HG03139 (cell line): ENCODE measurements at regions not wholly inside any gene's neighbourhood (a gene's known extent, or its start where the extent isn't known, plus 50 kb on each side); places are given as distances from the start of the nearest gene placed in this dataset.

Experiments used
- ATAC-seq: cut with Tn5 transposase; IDR thresholded peaks from one replicate; pipeline ENCODE4 v1.9.1; 2021; ENCODE audit not compliant: unreplicated experiment

- ATAC-seq: no peak
These were observed 614.7 kb downstream of the LTN1 start for GRCh38 chr21:28378026-28378425.

DNA sequence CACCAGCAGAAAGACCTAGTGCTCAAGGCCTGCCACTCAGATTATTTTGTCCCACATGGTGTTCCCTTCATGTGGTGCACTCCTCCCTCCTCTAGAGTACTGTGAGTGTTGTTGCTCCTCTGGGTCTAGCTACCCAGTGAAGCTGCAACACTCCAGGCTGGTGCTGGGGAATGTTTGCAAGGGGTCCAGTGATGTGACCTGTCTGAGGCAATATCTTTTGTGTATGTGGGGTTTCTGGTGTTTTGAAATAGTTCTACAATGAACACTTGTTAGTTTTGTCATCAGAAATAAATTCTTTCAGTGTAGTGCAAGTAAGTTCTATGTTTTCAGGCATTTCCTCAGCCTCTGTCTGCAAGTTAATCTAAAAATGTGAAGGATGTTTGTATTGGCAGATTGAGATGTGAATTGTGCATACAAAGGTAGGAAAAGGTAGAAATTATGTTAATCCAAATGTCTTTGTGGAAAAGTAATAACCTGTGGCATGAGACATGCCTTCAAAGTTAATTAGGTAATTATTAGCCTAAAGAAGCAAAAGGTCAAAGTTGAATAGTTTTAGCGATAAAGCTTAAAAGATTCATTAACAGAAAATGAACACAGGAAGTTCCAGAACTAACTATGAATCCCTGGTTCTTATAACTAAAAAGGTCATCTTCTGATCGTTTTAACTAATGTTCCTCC lies 616.8 kb downstream of the LTN1 start:
- ATAC-seq: no peak

DNA sequence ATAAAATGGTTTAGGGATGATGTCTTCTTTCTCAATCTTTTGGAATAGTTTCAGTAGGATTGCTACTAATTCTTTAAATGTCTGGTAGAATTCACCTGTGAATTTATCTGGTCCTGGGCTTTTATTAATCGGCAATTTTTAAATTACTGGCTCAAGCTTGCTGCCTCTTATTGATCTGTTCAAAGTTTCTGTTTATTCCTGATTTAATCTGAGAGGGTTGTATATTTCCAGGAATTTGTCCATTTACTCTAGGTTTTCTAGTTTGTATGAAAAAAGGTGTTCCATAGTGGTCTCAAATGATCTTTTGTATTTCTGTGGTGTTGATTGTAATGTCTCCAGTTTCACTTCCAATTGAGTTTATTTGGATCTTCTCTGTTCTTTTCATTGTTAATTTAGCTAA lies 617.8 kb downstream of the LTN1 start:
- ATAC-seq: no peak

DNA sequence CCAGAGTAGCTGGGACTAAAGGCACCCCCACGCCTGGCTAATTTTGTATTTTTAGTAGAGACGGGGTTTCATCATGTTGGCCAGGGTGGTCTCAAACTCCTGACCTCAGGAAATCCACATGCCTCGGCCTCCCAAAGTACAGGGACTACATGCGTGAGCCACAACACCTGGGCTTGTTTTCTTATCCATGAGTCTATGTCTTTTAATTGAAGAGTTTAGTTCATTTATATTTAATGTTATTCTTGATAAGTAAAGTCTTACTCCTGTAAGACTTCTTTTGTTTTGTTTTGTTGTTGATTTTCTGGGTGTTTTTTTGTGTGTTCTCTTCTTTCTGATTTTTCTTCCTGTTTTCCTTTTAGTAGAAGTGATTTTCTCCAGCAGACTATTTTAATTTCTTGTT lies 621.0 kb downstream of the LTN1 start:
- no peak for ATAC-seq

GRCh38 chr21:28359300-28359699 lies 633.4 kb downstream of the LTN1 start:
- ATAC-seq: no peak

DNA sequence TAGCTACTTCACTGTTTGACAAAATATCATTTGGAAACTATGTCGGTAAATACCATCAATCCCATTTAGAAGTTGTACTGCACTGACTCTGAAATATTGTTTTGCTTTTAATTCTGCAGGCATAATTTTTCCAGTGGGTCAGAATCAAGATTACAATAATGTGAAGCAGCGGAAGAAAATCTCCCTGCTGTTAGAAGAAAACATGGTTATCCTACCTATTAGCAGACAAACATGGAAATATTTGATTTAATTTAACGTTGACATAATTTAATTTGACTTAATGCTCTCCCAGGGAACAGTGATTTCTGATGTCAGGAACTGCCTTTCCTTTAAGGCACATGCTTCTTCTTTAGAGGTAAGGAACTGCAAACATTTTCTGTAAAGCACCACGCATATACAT lies 634.0 kb downstream of the LTN1 start:
- no peak for ATAC-seq

DNA sequence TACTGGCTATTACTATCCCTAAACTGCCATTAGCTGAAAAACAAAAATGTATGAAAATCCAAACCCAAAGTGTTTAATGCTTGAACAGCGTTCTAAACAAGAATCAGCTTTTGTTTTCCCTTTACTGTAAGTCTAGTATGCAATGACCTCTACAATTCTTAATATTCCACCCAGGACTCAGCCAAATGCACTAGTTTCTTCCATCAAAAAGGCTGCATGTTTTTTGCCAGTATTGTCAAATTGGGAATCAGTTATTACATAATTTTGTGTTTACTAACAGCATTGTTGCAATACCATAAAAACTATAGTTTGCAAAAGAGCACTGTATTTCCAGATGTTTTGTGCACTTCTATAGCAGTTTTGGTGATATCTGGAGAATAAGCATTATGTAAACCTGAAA lies 634.5 kb downstream of the LTN1 start:
- ATAC-seq: no peak

GRCh38 chr21:28357743-28358142 lies 634.9 kb downstream of the LTN1 start:
- ATAC-seq: no peak

GRCh38 chr21:28356422-28356821 lies 636.3 kb downstream of the LTN1 start:
- no peak for ATAC-seq

- ATAC-seq: no peak
These were observed 646.7 kb downstream of the LTN1 start for GRCh38 chr21:28345934-28346333.

DNA sequence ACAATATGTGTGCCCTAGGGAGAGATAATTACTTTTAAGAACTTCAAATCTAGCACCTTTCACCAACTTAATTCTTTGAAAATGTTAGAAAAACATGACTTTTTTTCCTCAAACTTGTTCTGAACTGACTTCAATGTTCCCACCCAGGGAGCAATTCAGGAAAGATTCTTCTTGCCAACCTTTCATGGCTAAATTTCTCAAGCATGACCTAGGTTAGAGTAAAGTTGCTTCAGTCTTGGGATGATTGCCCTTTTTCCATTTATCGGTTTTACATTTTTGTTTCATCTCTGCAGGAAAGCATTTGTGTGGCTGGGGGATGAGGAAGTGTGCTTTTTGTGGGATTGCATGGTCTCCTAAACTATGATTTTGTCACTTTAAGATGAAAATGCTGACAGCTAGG lies 647.7 kb downstream of the LTN1 start:
- ATAC-seq: no peak

DNA sequence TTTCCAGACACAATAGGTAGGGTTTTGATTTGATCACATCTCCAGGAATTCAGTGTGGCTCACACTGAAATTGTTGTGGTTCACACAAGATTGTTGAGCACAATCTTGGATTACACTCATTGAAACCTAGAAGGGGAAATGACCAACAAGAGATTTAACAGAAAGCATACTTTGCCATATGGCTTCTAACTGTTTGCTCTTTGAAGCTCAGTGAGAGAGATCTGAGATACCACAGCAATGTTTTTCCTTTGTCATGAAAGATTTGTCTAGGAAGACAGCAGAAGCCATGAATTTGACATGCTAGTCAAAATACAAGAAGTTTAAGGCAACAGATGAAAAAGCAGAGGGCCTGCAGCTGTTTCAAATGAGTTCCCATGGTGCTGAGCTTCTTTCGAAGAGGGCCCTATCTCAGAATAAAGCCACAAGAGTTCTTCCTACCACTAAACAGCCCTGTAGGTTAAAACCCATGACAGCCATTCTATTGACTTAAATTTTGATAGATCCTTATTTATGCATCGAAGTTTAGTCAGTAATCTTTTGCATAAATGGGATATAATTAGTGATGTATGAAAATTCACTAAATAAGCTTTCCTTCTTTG lies 650.4 kb downstream of the LTN1 start:
- ATAC-seq: no peak

GRCh38 chr21:28339403-28339802 lies 653.3 kb downstream of the LTN1 start:
- no peak for ATAC-seq

DNA sequence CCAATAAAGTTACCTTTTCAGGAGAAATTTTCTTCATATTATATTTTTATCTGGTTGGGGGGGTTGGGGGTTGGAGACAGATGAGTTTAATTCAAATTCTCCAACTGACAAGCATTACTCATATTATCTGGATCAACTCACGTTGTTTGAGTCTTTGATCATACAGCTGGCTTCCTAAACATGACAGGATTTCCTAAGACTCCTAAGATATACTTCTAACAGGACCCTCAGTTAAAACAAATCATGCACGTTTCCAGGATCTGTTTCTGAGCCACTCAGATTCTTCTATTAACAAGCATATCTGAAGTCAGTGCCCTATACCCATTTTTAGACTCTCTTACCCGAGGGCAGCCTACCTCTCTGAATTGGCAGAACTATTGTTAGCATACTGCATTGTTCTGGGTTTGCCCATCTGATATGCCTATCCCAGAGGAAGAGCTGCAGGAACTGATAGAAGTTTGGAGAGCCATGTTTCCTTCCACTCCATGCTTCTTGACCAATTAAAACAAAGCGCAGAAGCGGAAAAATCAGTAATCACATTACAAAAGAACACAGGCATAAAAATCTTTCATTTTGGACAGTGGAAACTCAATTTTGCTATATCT lies 653.9 kb downstream of the LTN1 start:
- ATAC-seq: no peak

DNA sequence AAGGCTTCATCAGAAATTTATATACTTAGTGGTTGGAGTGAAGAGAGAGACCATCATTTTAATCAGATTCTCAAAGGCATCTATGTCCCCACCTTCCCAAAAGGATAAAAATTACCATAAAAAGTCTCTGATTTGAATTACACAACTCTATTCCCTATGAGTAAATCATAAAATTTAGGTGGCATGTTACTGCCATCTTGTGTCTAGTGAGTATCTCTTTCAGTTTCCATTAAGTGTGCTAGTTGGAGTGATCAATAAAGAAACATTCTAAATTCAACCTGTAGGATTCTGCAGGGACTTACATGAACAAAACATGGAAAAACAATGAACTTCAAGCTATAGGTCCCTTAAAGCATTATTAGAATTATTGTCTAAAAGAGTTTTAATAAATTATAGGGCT lies 655.4 kb downstream of the LTN1 start:
- no peak for ATAC-seq

GRCh38 chr21:28336314-28336713 lies 656.4 kb downstream of the LTN1 start:
- no peak for ATAC-seq

DNA sequence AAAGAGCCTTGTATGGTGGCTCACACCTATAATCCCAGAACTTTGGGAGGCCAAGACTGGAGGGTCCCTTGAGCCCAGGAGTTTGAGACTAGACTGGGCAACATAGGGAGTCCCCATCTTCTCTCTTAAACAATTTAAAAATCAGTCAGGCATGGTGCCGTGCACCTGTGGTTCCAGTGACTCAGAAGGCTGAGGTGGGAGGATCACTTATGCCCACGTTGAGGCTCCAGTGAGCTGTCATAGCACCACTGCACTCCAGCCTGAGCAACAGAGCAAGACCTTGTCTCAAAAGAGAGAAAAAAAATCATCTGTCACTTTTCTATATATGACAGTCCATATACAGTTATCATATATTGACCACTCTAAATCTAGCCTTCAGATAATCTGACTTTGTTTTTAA lies 658.3 kb downstream of the LTN1 start:
- no peak for ATAC-seq

DNA sequence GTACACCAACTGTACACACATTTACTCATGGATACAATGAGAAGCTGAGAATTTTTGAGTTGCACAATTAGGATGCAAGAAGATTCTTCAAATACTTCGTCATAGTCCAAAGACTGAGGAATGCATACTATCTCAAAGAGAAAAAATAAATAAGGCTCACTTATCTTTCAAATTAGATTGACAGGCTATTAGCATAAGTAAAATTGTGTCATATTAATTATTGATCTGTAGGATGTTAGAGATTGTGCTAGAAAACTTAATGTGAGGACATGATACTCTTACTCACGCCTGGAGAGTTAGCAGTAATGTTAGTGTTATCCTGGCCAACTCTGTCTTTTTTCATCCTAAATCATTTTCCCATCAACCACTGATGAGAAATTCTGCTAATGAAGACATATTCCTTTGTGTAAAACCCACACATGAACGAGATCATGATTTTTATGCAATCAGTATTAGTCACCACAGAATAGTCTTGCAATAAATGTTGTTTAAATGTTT lies 659.0 kb downstream of the LTN1 start:
- no peak for ATAC-seq

DNA sequence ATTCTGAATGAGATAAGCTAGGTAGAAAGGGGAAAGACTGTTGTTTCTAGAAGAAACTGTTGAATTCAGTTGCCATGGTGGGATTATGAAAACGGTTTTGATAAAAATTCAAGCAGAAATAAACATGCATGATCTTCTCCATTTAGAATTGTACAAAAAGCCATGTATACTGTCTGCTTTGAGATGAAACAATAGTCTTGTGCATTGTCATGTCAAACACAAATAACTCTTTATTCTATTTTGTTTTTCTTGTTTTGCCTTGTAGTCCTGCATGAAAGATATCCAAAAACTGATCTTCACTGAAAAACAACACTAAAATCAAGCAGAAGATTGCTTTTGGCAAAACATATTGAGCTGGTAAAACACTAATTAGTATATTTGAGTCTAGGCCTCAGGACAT lies 659.9 kb downstream of the LTN1 start:
- no peak for ATAC-seq

DNA sequence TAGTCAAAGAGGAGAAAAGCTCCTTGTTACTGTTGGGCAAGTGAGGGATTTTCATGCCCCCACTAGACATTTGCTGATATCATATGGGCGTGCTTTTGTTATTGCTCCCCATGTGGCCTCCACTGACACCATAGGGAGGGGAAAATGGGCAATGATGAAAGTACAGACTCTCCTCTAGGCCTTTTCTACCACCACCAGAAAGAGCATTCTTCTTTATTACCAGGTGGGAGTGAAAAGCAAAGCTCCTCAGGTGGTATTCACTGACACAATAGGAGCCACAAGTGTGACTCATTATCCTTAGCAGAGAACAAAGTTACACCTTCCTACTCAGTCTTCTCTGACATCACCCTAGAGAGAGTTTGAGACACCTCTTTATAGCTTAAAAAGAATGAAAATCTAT lies 667.1 kb downstream of the LTN1 start:
- no peak for ATAC-seq

DNA sequence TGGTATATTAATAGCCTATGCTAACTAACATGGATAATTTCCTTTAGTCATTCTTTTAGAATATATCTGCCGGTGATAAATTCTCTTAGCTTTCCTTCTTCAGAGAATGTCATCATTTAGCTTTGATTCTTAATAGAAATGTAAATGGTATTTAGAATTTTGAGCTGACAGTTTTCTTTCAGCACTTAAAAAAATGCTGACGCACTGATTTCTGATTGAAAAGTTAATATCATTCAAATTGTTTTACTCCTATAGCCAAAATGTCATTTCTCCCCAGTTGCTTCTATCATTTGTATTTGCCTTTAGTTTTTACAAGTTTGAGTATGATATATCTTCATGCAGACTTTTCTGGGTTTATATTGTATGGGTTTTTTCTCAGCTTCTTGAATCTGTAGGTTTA lies 668.0 kb downstream of the LTN1 start:
- ATAC-seq: no peak

- no peak for ATAC-seq
These were observed 675.3 kb downstream of the LTN1 start for GRCh38 chr21:28317177-28317950.
